HepG2 (cell line): ENCODE measurements at regions not wholly inside any gene's neighbourhood (a gene's known extent, or its start where the extent isn't known, plus 50 kb on each side); places are given as distances from the start of the nearest gene placed in this dataset.

ENCODE experiments used
- ATAC-seq: fragments of 200-7000 bp; cut with Tn5 transposase; 3 replicates; pipeline ENCODE4 v1.9.1; 2020; ENCODE audit warnings: mild to moderate bottlenecking, moderate library complexity
- BruUV-seq: library from RNA; stranded (reverse); fragments of 400-500 nt; replicated peaks from 2 replicates; lab custom pipeline; 2021; lab: Mats Ljungman, UMichigan
- CTCF ChIA-PET: fragments of 300-600 bp; formaldehyde crosslinking; extraction: SDS; loops from one replicate; lab custom pipeline; 2021; ENCODE audit warnings: low total read pairs, inconsistent platforms, low intra/inter-chr PET ratio; lab: Yijun Ruan, JAX
- POLR2A ChIA-PET: fragments of 350-600 bp; sonication (Branson Sonifier 250); formaldehyde crosslinking; loops from one replicate; lab custom pipeline; 2020; ENCODE audit warnings: antibody characterized with exemption, inconsistent platforms; lab: Yijun Ruan, JAX
- DNase-seq: peaks from one replicate; pipeline ENCODE4 v3.0.0-alpha.2; 2015; ENCODE audit warnings: low spot score
- FAIRE-seq: peaks from 3 replicates; lab custom pipeline; 2011; peaks lifted over from hg19 to GRCh38; lab: Jason Lieb, UNC
- H2AFZ ChIP-seq: one replicate; pipeline ENCODE4 v1.6.1; 2011; ENCODE audit warnings: low read length, inconsistent platforms
- H3K27ac ChIP-seq: fragments of 300-600 bp; 3 replicates; pipeline ENCODE4 v1.8.0; 2011; ENCODE audit warnings: mixed run types, mild to moderate bottlenecking, mixed read lengths, low read length, inconsistent platforms; ENCODE audit not compliant: insufficient read depth; ENCODE audit errors: extremely low read length
- H3K27me3 ChIP-seq, 2 experiments: fragments of 200-600 bp in 1 of 2; 2 replicates in 1 of 2; 3 replicates in 1 of 2; pipeline versions ENCODE4 v1.6.0 to v1.8.0; 2011; ENCODE audit warnings: low read length in 2 of 2, mild to moderate bottlenecking in 2 of 2, moderate library complexity in 2 of 2, inconsistent platforms in 1 of 2; ENCODE audit not compliant: insufficient read depth in 2 of 2, control insufficient read depth in 1 of 2
- H3K36me3 ChIP-seq, 2 experiments: fragments of 200-600 bp in 1 of 2; replicated peaks in 1 of 2; 2 replicates in 1 of 2; 3 replicates in 1 of 2; pipeline versions ENCODE4 v1.5.1 to v1.8.0; 2011; ENCODE audit warnings: low read length in 2 of 2, inconsistent platforms in 1 of 2; ENCODE audit not compliant: insufficient read depth in 2 of 2, control insufficient read depth in 1 of 2
- H3K4me1 ChIP-seq: 2 replicates; pipeline ENCODE4 v1.5.1; 2012; ENCODE audit warnings: low read length, inconsistent platforms; ENCODE audit not compliant: insufficient read depth
- H3K4me2 ChIP-seq: 2 replicates; pipeline ENCODE4 v1.6.0; 2011; ENCODE audit warnings: low read depth, low read length, inconsistent platforms
- H3K4me3 ChIP-seq, 3 experiments: fragments of 200-600 bp in 1 of 3; sonication (generic), shearing (Covaris generic) in 1 of 3; replicated peaks in 1 of 3; 2 replicates each; pipeline ENCODE4 v1.5.1; 2011 to 2016; ENCODE audit warnings: low read length in 3 of 3, inconsistent platforms in 2 of 3, low read depth in 2 of 3, mild to moderate bottlenecking in 2 of 3, control low read depth in 1 of 3, mixed read lengths in 1 of 3; ENCODE audit not compliant: insufficient read depth in 1 of 3
- H3K79me2 ChIP-seq: one replicate; pipeline ENCODE4 v1.6.1; 2011; ENCODE audit warnings: low read length, inconsistent platforms; ENCODE audit not compliant: insufficient read depth
- H3K9ac ChIP-seq: 2 replicates; pipeline ENCODE4 v1.6.0; 2011; ENCODE audit warnings: mild to moderate bottlenecking, low read depth, low read length, inconsistent platforms; ENCODE audit not compliant: insufficient read depth
- H3K9me3 ChIP-seq: 2 replicates; pipeline ENCODE4 v1.5.1; 2012; ENCODE audit warnings: mild to moderate bottlenecking, low read length
- H4K20me1 ChIP-seq: 2 replicates; pipeline ENCODE4 v1.6.0; 2011; ENCODE audit warnings: inconsistent platforms, mild to moderate bottlenecking, low read length, moderate library complexity; ENCODE audit not compliant: insufficient read depth
- LCORL ChIP-seq, 2 experiments: fragments of 450-650 bp in 1 of 2; sonication (generic) in 1 of 2; formaldehyde crosslinking in 1 of 2; IDR thresholded peaks; 2 replicates each; pipeline versions ENCODE4 v1.5.0 to v1.6.1; 2017 to 2020; ENCODE audit warnings: antibody characterized with exemption in 1 of 2, missing genetic modification reagents in 1 of 2
- SNAPC4 ChIP-seq: sonication (generic); formaldehyde crosslinking; IDR thresholded peaks from 2 replicates; pipeline ENCODE4 v1.4.0; 2020; ENCODE audit warnings: mild to moderate bottlenecking, missing genetic modification reagents
- WGBS: methylation state at CpG from one replicate; pipeline ENCODE4 v1.1.6; 2017; ENCODE audit warnings: low lambda C conversion rate; 5-methylcytosine and 5-hydroxymethylcytosine counted together
- in situ Hi-C: cut with HindIII; loops from 2 replicates; pipeline ENCODE4 v1.10.0; 2017; ENCODE audit warnings: low pct_unique_long_range_greater_than_20kb; ENCODE audit not compliant: extremely low pct_ligation_motif_present
- intact Hi-C: fragments of 100-400 bp; cut with micrococcal nuclease; formaldehyde crosslinking; loops from one replicate; pipeline ENCODE4 v1.10.0; 2022; ENCODE audit not compliant: unreplicated experiment

- Histone ChIP-seq H2AFZ (no peak overlapping the region), H3K9ac (no peak overlapping the region), H3K27ac (no peak overlapping the region), H3K36me3 (no peaks in the 10 kb centered on the region), H3K79me2 (no peaks in the 10 kb centered on the region), H3K4me2 (no peak overlapping the region), H3K4me1 (no peaks in the 10 kb centered on the region), H3K27me3 (no peaks in the 10 kb centered on the region), H3K9me3 (no peaks in the 10 kb centered on the region), H3K4me3 (no peak overlapping the region), H4K20me1 (no peaks in the 10 kb centered on the region)
- ChIA-PET POLR2A (no interaction called here), CTCF (no interaction called here)
- BruUV-seq: no TSS peak
- intact Hi-C loops: no loop called here
- TF ChIP-seq SNAPC4 (CRISPR knock-in tag) (no peak), LCORL (IDR thresholded peaks at IDR 0.05) (peak; percentile 70; the same call in 1 of the 2 replicates), LCORL (CRISPR knock-in tag; IDR thresholded peaks at IDR 0.05) (no peak)
- FAIRE-seq (no peak), DNase-seq (no peak), ATAC-seq (no peak)
- in situ Hi-C loops: no loop called here
- 8% methylated on average over 5 of the region's 5 CpGs for WGBS
These were observed 941.4 kb downstream of the PLOD2 start for GRCh38 chr3:145219355-145220235.
